Fibroblast of the aortic adventitia (primary cell): ENCODE measurements at regions not wholly inside any gene's neighbourhood (a gene's known extent, or its start where the extent isn't known, plus 50 kb on each side); places are given as distances from the start of the nearest gene placed in this dataset.
"Not testable (repeated sequence)": the region's sequence is repeated elsewhere in the genome, so short reads cannot be mapped to it uniquely, and the experiment has no call there.

Experiments used
- DNase-seq: peaks from one replicate; pipeline ENCODE4 v3.0.0-alpha.2; 2010; ENCODE audit warnings: low read depth
- H3K4me3 ChIP-seq: 2 replicates; pipeline ENCODE4 v1.5.1; 2011; ENCODE audit warnings: low read depth, mild to moderate bottlenecking, control low read depth, low read length, moderate library complexity
- TF ChIP-seq, protein P1 (sequence below): IDR thresholded peaks from 2 replicates; pipeline ENCODE4 v1.5.1; 2011; ENCODE audit warnings: mild to moderate bottlenecking, low read length, control low read depth, inconsistent platforms; ENCODE audit not compliant: insufficient read depth

DNA sequence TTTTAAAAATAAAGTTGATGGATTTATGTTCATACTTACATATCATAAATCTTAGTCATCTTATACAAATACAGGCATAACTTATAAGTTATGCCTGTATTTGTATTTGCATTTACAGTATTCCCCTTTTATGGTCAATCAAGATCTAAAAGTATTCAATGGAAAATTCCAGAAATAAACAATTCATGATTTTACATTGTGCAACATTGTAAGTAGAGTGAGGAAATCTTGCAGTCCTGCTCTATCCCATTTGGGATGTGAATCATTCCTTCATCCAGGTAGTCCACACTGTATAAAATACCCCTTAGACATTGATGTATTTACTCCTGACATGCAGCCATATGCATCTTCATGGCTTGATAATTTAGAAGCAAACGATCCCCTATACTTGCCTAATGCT, 795.3 kb downstream of the SLITRK1 start:
- no peak overlapping the region for H3K4me3 ChIP-seq
- TF ChIP-seq, protein P1, sequence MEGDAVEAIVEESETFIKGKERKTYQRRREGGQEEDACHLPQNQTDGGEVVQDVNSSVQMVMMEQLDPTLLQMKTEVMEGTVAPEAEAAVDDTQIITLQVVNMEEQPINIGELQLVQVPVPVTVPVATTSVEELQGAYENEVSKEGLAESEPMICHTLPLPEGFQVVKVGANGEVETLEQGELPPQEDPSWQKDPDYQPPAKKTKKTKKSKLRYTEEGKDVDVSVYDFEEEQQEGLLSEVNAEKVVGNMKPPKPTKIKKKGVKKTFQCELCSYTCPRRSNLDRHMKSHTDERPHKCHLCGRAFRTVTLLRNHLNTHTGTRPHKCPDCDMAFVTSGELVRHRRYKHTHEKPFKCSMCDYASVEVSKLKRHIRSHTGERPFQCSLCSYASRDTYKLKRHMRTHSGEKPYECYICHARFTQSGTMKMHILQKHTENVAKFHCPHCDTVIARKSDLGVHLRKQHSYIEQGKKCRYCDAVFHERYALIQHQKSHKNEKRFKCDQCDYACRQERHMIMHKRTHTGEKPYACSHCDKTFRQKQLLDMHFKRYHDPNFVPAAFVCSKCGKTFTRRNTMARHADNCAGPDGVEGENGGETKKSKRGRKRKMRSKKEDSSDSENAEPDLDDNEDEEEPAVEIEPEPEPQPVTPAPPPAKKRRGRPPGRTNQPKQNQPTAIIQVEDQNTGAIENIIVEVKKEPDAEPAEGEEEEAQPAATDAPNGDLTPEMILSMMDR = no peak
- DNase-seq = no peak

GRCh38 chr13:83086088-83086487, 796.2 kb downstream of the SLITRK1 start:
- H3K4me3 ChIP-seq = no peak overlapping the region
- DNase-seq = peak; percentile 28
- TF ChIP-seq, protein P1 = no peak

GRCh38 chr13:83085186-83085900, 796.9 kb downstream of the SLITRK1 start:
- peak; percentile 59 for DNase-seq
- TF ChIP-seq, protein P1 = no peak
- no peak overlapping the region for H3K4me3 ChIP-seq

DNA sequence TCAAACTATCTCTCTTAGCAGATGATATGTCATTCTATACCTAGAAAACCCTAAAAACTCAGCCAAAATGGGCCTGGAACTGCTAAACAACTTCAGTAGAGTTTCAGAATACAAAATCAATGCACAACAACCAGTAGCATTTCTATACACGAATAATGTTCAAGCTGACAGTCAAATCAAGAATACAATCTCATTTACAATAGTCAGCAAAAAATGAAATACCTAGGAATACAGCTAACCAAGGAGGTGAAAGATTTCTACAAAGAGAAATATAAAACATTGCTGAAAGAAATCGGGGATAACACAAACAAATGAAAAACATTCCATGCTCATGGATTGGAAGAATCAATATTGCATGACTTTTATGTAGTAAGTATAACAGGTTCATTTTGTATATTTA, 804.8 kb downstream of the SLITRK1 start:
- TF ChIP-seq, protein P1 = no peak
- no peak for DNase-seq
- H3K4me3 ChIP-seq = no peak overlapping the region

DNA sequence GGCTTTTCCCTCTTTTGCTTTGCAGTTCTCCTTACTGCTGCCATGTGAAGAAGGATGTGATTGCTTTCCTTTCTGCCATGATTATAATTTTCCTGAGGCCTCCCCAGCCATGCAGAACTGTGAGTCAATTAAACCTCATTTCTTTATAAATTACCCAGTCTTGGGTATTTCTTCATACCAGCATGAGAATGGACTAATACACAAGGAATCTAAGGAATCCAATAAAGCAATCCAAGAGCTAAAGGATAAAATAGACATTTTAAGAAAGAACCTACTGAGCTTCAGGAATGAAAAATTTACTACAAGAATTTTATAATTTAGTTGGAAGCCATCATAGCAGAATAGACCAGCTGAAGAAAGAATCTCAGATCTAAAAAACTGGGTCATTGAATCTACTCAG, 808.3 kb downstream of the SLITRK1 start:
- DNase-seq = peak; percentile 49
- H3K4me3 ChIP-seq = not testable (repeated sequence)

GRCh38 chr13:83065108-83065507, 817.2 kb downstream of the SLITRK1 start:
- peak; percentile 96 for DNase-seq
- TF ChIP-seq, protein P1 = no peak
- no peak overlapping the region for H3K4me3 ChIP-seq

GRCh38 chr13:83057119-83057518, 825.2 kb downstream of the SLITRK1 start:
- DNase-seq = peak; percentile 18
- TF ChIP-seq, protein P1 = no peak
- no peak overlapping the region for H3K4me3 ChIP-seq
